CD4-positive, CD25-positive, alpha-beta regulatory T cell (primary cell): ENCODE measurements at regions not wholly inside any gene's neighbourhood (a gene's known extent, or its start where the extent isn't known, plus 50 kb on each side); places are given as distances from the start of the nearest gene placed in this dataset.

ENCODE experiments used
- ATAC-seq, 2 donors: fragments of 150-1000 bp; cut with Tn5 transposase; one replicate each; pipeline ENCODE4 v1.10.0; 2021; ENCODE audit warnings: low read depth in 2 of 2, moderate number of reproducible peaks in 2 of 2, moderate library complexity in 1 of 2
- DNase-seq, 3 donors: peaks; one replicate each; pipeline versions ENCODE4 v3.0.0 to v3.0.0-alpha.2; 2012 to 2022; ENCODE audit warnings: mixed read lengths in 1 of 3
- H3K27ac ChIP-seq: one replicate; pipeline ENCODE4 v1.7.0; 2013; ENCODE audit warnings: mild to moderate bottlenecking, low read length; ENCODE audit not compliant: insufficient read depth, poor library complexity, severe bottlenecking
- H3K27me3 ChIP-seq: one replicate; pipeline ENCODE4 v1.7.0; 2013; ENCODE audit warnings: low read length; ENCODE audit not compliant: control insufficient read depth, insufficient read depth
- H3K36me3 ChIP-seq: one replicate; pipeline ENCODE4 v1.7.0; 2013; ENCODE audit warnings: mild to moderate bottlenecking, low read length, moderate library complexity; ENCODE audit not compliant: control insufficient read depth, insufficient read depth
- H3K4me1 ChIP-seq: 2 replicates; pipeline ENCODE4 v1.7.0; 2013; ENCODE audit warnings: mild to moderate bottlenecking, low read length; ENCODE audit not compliant: insufficient read depth, control insufficient read depth, poor library complexity, severe bottlenecking
- H3K4me3 ChIP-seq: one replicate; pipeline ENCODE4 v1.7.0; 2013; ENCODE audit warnings: low read depth, mild to moderate bottlenecking, low read length, moderate library complexity
- H3K9me3 ChIP-seq, 2 experiments: 1 replicate in 1 of 2; 2 replicates in 1 of 2; pipeline ENCODE4 v1.7.0; 2013; ENCODE audit warnings: low read length in 2 of 2, mild to moderate bottlenecking in 1 of 2, moderate library complexity in 1 of 2; ENCODE audit not compliant: control insufficient read depth in 2 of 2
- H3K27ac Mint-ChIP-seq, 3 donors: one replicate each; pipeline ENCODE4 v1.8.0; 2020 to 2022; ENCODE audit warnings: mild to moderate bottlenecking in 3 of 3, mixed read lengths in 3 of 3, moderate library complexity in 2 of 3
- H3K27me3 Mint-ChIP-seq: one replicate; pipeline ENCODE4 v1.8.0; 2022; ENCODE audit warnings: mild to moderate bottlenecking, mixed read lengths
- H3K36me3 Mint-ChIP-seq: one replicate; pipeline ENCODE4 v1.8.0; 2020; ENCODE audit warnings: mixed read lengths
- H3K4me1 Mint-ChIP-seq, 4 donors: one replicate each; pipeline ENCODE4 v1.8.0; 2020 to 2022; ENCODE audit warnings: mixed read lengths in 4 of 4, mild to moderate bottlenecking in 1 of 4
- H3K4me3 Mint-ChIP-seq, 4 donors: one replicate each; pipeline ENCODE4 v1.8.0; 2020 to 2022; ENCODE audit warnings: mild to moderate bottlenecking in 4 of 4, mixed read lengths in 4 of 4, moderate library complexity in 3 of 4
- H3K9me3 Mint-ChIP-seq, 7 donors: one replicate each; pipeline ENCODE4 v1.8.0; 2020 to 2022; ENCODE audit warnings: mixed read lengths in 7 of 7, mild to moderate bottlenecking in 3 of 7, moderate library complexity in 2 of 7

GRCh38 chr6:103870970-103871369, 988.7 kb downstream of the HACE1 start:
- H3K36me3 Mint-ChIP-seq: no peaks in the 10 kb centered on the region
- no peak overlapping the region for H3K4me3 ChIP-seq
- H3K36me3 ChIP-seq: no peaks in the 10 kb centered on the region
- no peak overlapping the region for H3K4me3 Mint-ChIP-seq
- no peaks in the 10 kb centered on the region for H3K27me3 Mint-ChIP-seq
- DNase-seq (no peak), ATAC-seq (no peak)
- peaks cover 0 to 12% (median 4%) of the 10 kb centered on the region in 7 donors for H3K9me3 Mint-ChIP-seq
- H3K9me3 ChIP-seq: no peaks in the 10 kb centered on the region
- H3K27ac Mint-ChIP-seq: no peak overlapping the region
- H3K4me1 Mint-ChIP-seq: no peaks in the 10 kb centered on the region
- H3K27me3 ChIP-seq: no peaks in the 10 kb centered on the region
- H3K4me1 ChIP-seq: no peaks in the 10 kb centered on the region
- no peak overlapping the region for H3K27ac ChIP-seq

GRCh38 chr6:103862297-103862696, 997.4 kb downstream of the HACE1 start:
- ATAC-seq (no peak), DNase-seq (no peak)
- H3K4me1 ChIP-seq: no peaks in the 10 kb centered on the region
- no peaks in the 10 kb centered on the region for H3K9me3 ChIP-seq
- H3K9me3 Mint-ChIP-seq: peaks cover 0 to 2% (median 0%) of the 10 kb centered on the region in 7 donors
- no peaks in the 10 kb centered on the region for H3K36me3 ChIP-seq
- no peak overlapping the region for H3K4me3 Mint-ChIP-seq
- no peaks in the 10 kb centered on the region for H3K27me3 ChIP-seq
- H3K27ac ChIP-seq: no peak overlapping the region
- H3K4me1 Mint-ChIP-seq: no peaks in the 10 kb centered on the region
- no peaks in the 10 kb centered on the region for H3K36me3 Mint-ChIP-seq
- no peak overlapping the region for H3K4me3 ChIP-seq
- no peaks in the 10 kb centered on the region for H3K27me3 Mint-ChIP-seq
- no peak overlapping the region for H3K27ac Mint-ChIP-seq

GRCh38 chr6:103858003-103858402, 1001.7 kb downstream of the HACE1 start:
- Mint-ChIP-seq H3K9me3 (peaks cover 0 to 6% (median 1%) of the 10 kb centered on the region in 7 donors), H3K36me3 (no peaks in the 10 kb centered on the region), H3K27ac (no peak overlapping the region), H3K4me3 (no peak overlapping the region), H3K27me3 (no peaks in the 10 kb centered on the region), H3K4me1 (no peaks in the 10 kb centered on the region)
- no peak overlapping the region for H3K4me3 ChIP-seq
- ATAC-seq (no peak), DNase-seq (no peak)
- H3K9me3 ChIP-seq: no peaks in the 10 kb centered on the region
- H3K4me1 ChIP-seq: no peaks in the 10 kb centered on the region
- no peaks in the 10 kb centered on the region for H3K27me3 ChIP-seq
- no peaks in the 10 kb centered on the region for H3K36me3 ChIP-seq
- no peak overlapping the region for H3K27ac ChIP-seq

GRCh38 chr6:103855750-103856149, 1004.0 kb downstream of the HACE1 start:
- H3K9me3 ChIP-seq: no peaks in the 10 kb centered on the region
- H3K4me3 ChIP-seq: no peak overlapping the region
- no peaks in the 10 kb centered on the region for H3K4me1 Mint-ChIP-seq
- H3K27me3 ChIP-seq: no peaks in the 10 kb centered on the region
- no peak overlapping the region for H3K4me3 Mint-ChIP-seq
- DNase-seq (no peak), ATAC-seq (no peak)
- H3K27me3 Mint-ChIP-seq: no peaks in the 10 kb centered on the region
- peaks cover 0 to 6% (median 1%) of the 10 kb centered on the region in 7 donors for H3K9me3 Mint-ChIP-seq
- no peaks in the 10 kb centered on the region for H3K4me1 ChIP-seq
- H3K36me3 Mint-ChIP-seq: no peaks in the 10 kb centered on the region
- H3K27ac ChIP-seq: no peak overlapping the region
- H3K36me3 ChIP-seq: no peaks in the 10 kb centered on the region
- H3K27ac Mint-ChIP-seq: no peak overlapping the region

- H3K27me3 Mint-ChIP-seq: no peaks in the 10 kb centered on the region
- H3K9me3 Mint-ChIP-seq: peaks cover 0 to 4% (median 1%) of the 10 kb centered on the region in 7 donors
- no peaks in the 10 kb centered on the region for H3K9me3 ChIP-seq
- no peaks in the 10 kb centered on the region for H3K27me3 ChIP-seq
- H3K4me3 ChIP-seq: no peak overlapping the region
- no peaks in the 10 kb centered on the region for H3K4me1 Mint-ChIP-seq
- H3K4me1 ChIP-seq: no peaks in the 10 kb centered on the region
- H3K36me3 Mint-ChIP-seq: no peaks in the 10 kb centered on the region
- no peaks in the 10 kb centered on the region for H3K36me3 ChIP-seq
- H3K27ac ChIP-seq: no peak overlapping the region
- H3K4me3 Mint-ChIP-seq: no peak overlapping the region
- no peak for ATAC-seq
- no peak overlapping the region for H3K27ac Mint-ChIP-seq
- no peak for DNase-seq
Observed at GRCh38 chr6:103854059-103854458, 1005.7 kb downstream of the HACE1 start.

GRCh38 chr6:103838457-103838856, 1021.3 kb downstream of the HACE1 start:
- Mint-ChIP-seq H3K27ac (no peak overlapping the region), H3K9me3 (peaks cover 0 to 23% (median 4%) of the 10 kb centered on the region in 7 donors), H3K36me3 (no peaks in the 10 kb centered on the region), H3K27me3 (no peaks in the 10 kb centered on the region), H3K4me1 (no peaks in the 10 kb centered on the region), H3K4me3 (no peak overlapping the region)
- ATAC-seq (no peak), DNase-seq (no peak)
- H3K4me1 ChIP-seq: no peaks in the 10 kb centered on the region
- no peaks in the 10 kb centered on the region for H3K36me3 ChIP-seq
- H3K9me3 ChIP-seq: no peaks in the 10 kb centered on the region
- H3K27me3 ChIP-seq: no peaks in the 10 kb centered on the region
- no peak overlapping the region for H3K27ac ChIP-seq
- H3K4me3 ChIP-seq: no peak overlapping the region

GRCh38 chr6:103826209-103826608, 1033.5 kb downstream of the HACE1 start:
- no peak for ATAC-seq
- Mint-ChIP-seq H3K36me3 (no peaks in the 10 kb centered on the region), H3K9me3 (peaks cover 1 to 14% (median 5%) of the 10 kb centered on the region in 7 donors), H3K27me3 (no peaks in the 10 kb centered on the region), H3K4me1 (no peaks in the 10 kb centered on the region), H3K4me3 (no peak overlapping the region), H3K27ac (no peak overlapping the region)
- H3K27me3 ChIP-seq: no peaks in the 10 kb centered on the region
- H3K4me3 ChIP-seq: no peak overlapping the region
- H3K4me1 ChIP-seq: no peaks in the 10 kb centered on the region
- no peak for DNase-seq
- H3K36me3 ChIP-seq: no peaks in the 10 kb centered on the region
- no peaks in the 10 kb centered on the region for H3K9me3 ChIP-seq
- H3K27ac ChIP-seq: no peak overlapping the region

GRCh38 chr6:103820148-103820547, 1039.6 kb downstream of the HACE1 start:
- ATAC-seq (no peak), DNase-seq (no peak)
- Mint-ChIP-seq H3K9me3 (peaks cover 1 to 9% (median 7%) of the 10 kb centered on the region in 7 donors), H3K27me3 (no peaks in the 10 kb centered on the region), H3K36me3 (no peaks in the 10 kb centered on the region), H3K27ac (no peak overlapping the region), H3K4me1 (no peaks in the 10 kb centered on the region), H3K4me3 (no peak overlapping the region)
- Histone ChIP-seq H3K4me3 (no peak overlapping the region), H3K36me3 (no peaks in the 10 kb centered on the region), H3K27me3 (no peaks in the 10 kb centered on the region), H3K27ac (no peak overlapping the region), H3K4me1 (no peaks in the 10 kb centered on the region), H3K9me3 (peaks cover 0 to 6% of the 10 kb centered on the region in 2 experiments)
